KMS-11 (cell line): ENCODE measurements at regions not wholly inside any gene's neighbourhood (a gene's known extent, or its start where the extent isn't known, plus 50 kb on each side); places are given as distances from the start of the nearest gene placed in this dataset.

ENCODE experiments used
- H2AFZ ChIP-seq: fragments of 200-600 bp; sonication (generic); 2 replicates; pipeline ENCODE4 v1.6.1; 2016; ENCODE audit warnings: antibody characterized with exemption, mixed run types, low read depth
- H3K27ac ChIP-seq: fragments of 200-600 bp; sonication (generic); 2 replicates; pipeline ENCODE4 v1.6.1; 2016; ENCODE audit warnings: mild to moderate bottlenecking, mixed run types
- H3K27me3 ChIP-seq: fragments of 200-600 bp; sonication (generic); 2 replicates; pipeline ENCODE4 v1.6.1; 2017; ENCODE audit warnings: mild to moderate bottlenecking, low read depth, mixed run types, moderate library complexity; ENCODE audit not compliant: insufficient read depth
- H3K36me3 ChIP-seq: fragments of 200-600 bp; sonication (generic); 2 replicates; pipeline ENCODE4 v1.6.1; 2017; ENCODE audit warnings: mild to moderate bottlenecking, mixed run types; ENCODE audit not compliant: insufficient read depth
- H3K4me1 ChIP-seq: fragments of 200-600 bp; sonication (generic); 2 replicates; pipeline ENCODE4 v1.6.1; 2016; ENCODE audit warnings: mild to moderate bottlenecking, low read depth, mixed run types; ENCODE audit not compliant: poor library complexity, severe bottlenecking
- H3K4me2 ChIP-seq: fragments of 200-600 bp; sonication (generic); 2 replicates; pipeline ENCODE4 v1.7.0; 2016; ENCODE audit warnings: mild to moderate bottlenecking, mixed run types
- H3K4me3 ChIP-seq: fragments of 200-600 bp; sonication (generic); IDR thresholded peaks from 2 replicates; pipeline ENCODE4 v1.6.1; 2017; ENCODE audit warnings: low read depth, low read length, mixed read lengths; ENCODE audit not compliant: insufficient read depth
- H3K79me2 ChIP-seq: fragments of 200-600 bp; sonication (generic); 2 replicates; pipeline ENCODE4 v1.6.1; 2016; ENCODE audit warnings: low read depth, mixed run types; ENCODE audit not compliant: insufficient read depth
- H3K9ac ChIP-seq: fragments of 200-600 bp; sonication (generic); 2 replicates; pipeline ENCODE4 v1.6.1; 2016; ENCODE audit warnings: mild to moderate bottlenecking, mixed run types
- H4K20me1 ChIP-seq: fragments of 200-600 bp; sonication (generic); 2 replicates; pipeline ENCODE4 v1.6.1; 2016; ENCODE audit warnings: mild to moderate bottlenecking, mixed run types; ENCODE audit not compliant: insufficient read depth
- TF ChIP-seq, protein P1 (sequence below): fragments of 200-600 bp; sonication (generic); conservative IDR thresholded peaks from 2 replicates; pipeline ENCODE4 v1.6.1; 2017; ENCODE audit warnings: low read depth, mild to moderate bottlenecking, antibody characterized with exemption, low read length, moderate library complexity, mixed read lengths

DNA sequence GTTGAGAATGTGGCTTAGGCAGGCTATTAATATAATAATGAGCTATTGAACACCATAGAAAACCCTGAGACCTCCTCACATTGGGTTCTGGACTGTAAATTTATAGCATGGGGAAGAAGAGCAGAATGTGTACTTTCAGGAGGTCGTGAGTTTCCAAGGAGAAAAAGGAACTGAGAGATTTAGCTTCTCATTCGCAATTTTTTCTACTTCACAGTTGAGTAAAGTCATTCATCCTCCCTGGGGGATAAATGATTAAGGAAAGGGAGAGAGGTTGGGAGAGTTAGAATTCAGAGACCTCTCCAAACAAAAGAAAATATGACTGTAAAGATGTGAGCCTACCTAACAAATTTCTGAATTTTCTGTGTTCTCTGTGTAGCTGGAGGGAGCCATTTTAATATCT is 205.8 kb upstream of the CYRIA start:
- no peak overlapping the region for H3K27ac ChIP-seq
- H3K36me3 ChIP-seq: no peaks in the 10 kb centered on the region
- H3K27me3 ChIP-seq: no peaks in the 10 kb centered on the region
- no peaks in the 10 kb centered on the region for H4K20me1 ChIP-seq
- H3K9ac ChIP-seq: no peak overlapping the region
- no peak overlapping the region for H2AFZ ChIP-seq
- TF ChIP-seq, protein P1, sequence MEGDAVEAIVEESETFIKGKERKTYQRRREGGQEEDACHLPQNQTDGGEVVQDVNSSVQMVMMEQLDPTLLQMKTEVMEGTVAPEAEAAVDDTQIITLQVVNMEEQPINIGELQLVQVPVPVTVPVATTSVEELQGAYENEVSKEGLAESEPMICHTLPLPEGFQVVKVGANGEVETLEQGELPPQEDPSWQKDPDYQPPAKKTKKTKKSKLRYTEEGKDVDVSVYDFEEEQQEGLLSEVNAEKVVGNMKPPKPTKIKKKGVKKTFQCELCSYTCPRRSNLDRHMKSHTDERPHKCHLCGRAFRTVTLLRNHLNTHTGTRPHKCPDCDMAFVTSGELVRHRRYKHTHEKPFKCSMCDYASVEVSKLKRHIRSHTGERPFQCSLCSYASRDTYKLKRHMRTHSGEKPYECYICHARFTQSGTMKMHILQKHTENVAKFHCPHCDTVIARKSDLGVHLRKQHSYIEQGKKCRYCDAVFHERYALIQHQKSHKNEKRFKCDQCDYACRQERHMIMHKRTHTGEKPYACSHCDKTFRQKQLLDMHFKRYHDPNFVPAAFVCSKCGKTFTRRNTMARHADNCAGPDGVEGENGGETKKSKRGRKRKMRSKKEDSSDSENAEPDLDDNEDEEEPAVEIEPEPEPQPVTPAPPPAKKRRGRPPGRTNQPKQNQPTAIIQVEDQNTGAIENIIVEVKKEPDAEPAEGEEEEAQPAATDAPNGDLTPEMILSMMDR: no peak
- H3K79me2 ChIP-seq: no peaks in the 10 kb centered on the region
- no peak overlapping the region for H3K4me3 ChIP-seq
- H3K4me2 ChIP-seq: no peak overlapping the region
- H3K4me1 ChIP-seq: no peaks in the 10 kb centered on the region

DNA sequence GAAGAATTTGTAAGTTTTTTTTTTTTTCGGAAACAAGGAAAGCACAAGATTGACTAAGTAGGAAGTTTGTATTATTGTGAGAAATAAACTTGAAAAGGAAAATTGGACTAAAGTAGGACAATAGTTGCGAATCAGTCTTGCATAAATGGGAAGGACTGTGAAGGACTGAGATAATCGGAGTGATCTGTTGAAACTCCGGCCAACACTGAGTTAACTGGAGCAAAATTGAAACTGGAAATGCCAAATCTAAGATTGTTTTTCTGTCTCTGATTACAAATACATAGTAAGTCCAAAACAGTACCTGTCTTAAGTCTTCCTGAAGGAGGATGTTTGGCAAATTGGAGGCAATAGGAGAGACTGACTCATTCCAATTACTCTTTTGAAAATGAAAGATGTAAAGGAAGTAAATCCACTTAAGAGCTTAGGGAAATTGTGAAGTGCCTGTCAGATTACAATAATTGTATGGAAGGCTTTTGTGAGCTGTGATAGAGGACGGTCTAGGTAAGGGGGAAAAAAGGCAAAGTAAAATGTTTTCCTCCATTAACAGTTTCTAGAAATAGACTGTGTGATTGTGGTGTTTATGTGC is 204.9 kb upstream of the CYRIA start:
- no peak overlapping the region for H3K9ac ChIP-seq
- H3K27ac ChIP-seq: no peak overlapping the region
- H3K4me1 ChIP-seq: no peaks in the 10 kb centered on the region
- H2AFZ ChIP-seq: no peak overlapping the region
- H3K27me3 ChIP-seq: no peaks in the 10 kb centered on the region
- no peaks in the 10 kb centered on the region for H3K36me3 ChIP-seq
- no peak overlapping the region for H3K4me2 ChIP-seq
- no peaks in the 10 kb centered on the region for H3K79me2 ChIP-seq
- no peak overlapping the region for H3K4me3 ChIP-seq
- TF ChIP-seq, protein P1: no peak
- no peaks in the 10 kb centered on the region for H4K20me1 ChIP-seq

DNA sequence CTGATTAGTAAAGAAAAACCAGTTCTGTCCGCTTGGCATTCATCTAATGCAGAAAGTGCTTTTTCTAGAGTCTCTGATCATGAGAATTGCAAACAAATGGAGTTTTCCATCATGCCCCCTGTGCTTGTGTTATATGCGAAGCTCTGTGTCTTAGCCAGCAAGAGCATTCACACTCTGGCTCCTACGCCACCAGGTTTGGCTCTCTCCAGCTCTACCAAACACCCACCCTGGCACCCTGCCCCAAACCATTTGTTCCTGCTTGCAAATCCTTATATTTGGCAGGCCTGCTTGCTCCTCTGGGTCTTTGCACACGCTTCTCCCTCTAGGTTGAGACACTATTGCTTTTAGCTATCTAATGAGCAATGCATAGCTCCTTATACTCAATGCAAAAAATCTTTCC is 204.1 kb upstream of the CYRIA start:
- Histone ChIP-seq H3K36me3 (no peaks in the 10 kb centered on the region), H2AFZ (no peak overlapping the region), H3K4me3 (no peak overlapping the region), H3K27ac (no peak overlapping the region), H3K79me2 (no peaks in the 10 kb centered on the region), H3K9ac (no peak overlapping the region), H3K4me2 (no peak overlapping the region), H3K27me3 (no peaks in the 10 kb centered on the region), H4K20me1 (no peaks in the 10 kb centered on the region), H3K4me1 (no peaks in the 10 kb centered on the region)
- TF ChIP-seq, protein P1: no peak

DNA sequence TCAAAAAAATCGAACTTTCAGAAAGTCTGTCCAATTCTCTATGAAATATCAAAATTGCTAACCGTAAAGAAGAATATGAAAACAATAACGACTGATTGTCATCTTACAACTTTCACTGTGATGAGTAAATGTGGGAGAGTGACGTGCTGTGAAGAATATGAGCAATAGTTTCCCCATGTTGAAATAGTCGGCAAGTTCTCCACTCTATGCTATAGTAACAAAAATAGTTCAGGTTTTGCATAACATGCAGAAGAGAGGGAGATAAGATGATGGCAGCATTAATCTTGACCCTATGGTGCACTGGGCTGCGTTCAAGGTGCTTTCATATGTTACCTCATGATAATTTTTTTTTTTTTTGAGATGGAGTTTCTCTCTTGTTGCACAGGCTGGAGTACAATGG is 196.8 kb upstream of the CYRIA start:
- Histone ChIP-seq H2AFZ (no peak overlapping the region), H3K27ac (no peak overlapping the region), H3K27me3 (no peaks in the 10 kb centered on the region), H3K4me3 (no peak overlapping the region), H3K4me1 (no peaks in the 10 kb centered on the region), H4K20me1 (no peaks in the 10 kb centered on the region), H3K4me2 (no peak overlapping the region), H3K79me2 (no peaks in the 10 kb centered on the region), H3K9ac (no peak overlapping the region), H3K36me3 (no peaks in the 10 kb centered on the region)
- TF ChIP-seq, protein P1: no peak
